ENCODE measurements at regions not wholly inside any gene's neighbourhood (a gene's known extent, or its start where the extent isn't known, plus 50 kb on each side); places are given as distances from the start of the nearest gene placed in this dataset.

- Histone ChIP-seq H3K9me3 (ENCODE audit: insufficient read depth in 2 of 2, low read depth in 1 of 2, low read length in 1 of 2) (no peaks in the 10 kb centered on the region), H3K27ac (ENCODE audit: low read depth, low read length) (no peak overlapping the region), H4K20me1 (replicated peaks in 1 of 2; ENCODE audit: control insufficient read depth in 1 of 2, insufficient read depth in 2 of 2, low read length in 2 of 2) (no peaks in the 10 kb centered on the region), H2BK5ac (ENCODE audit: low read depth, low read length) (no peak overlapping the region), H3K23me2 (ENCODE audit: low read depth, low read length) (no peaks in the 10 kb centered on the region), H2BK20ac (ENCODE audit: low read length) (no peak overlapping the region), H3K4me3 (ENCODE audit: extremely low read depth in 1 of 4, insufficient read depth in 2 of 4, low read depth in 3 of 4, low read length in 4 of 4) (no peak overlapping the region), H3K14ac (ENCODE audit: insufficient read length) (no peak overlapping the region), H4K8ac (ENCODE audit: extremely low read depth, insufficient read depth, low read length) (no peak overlapping the region), H3K79me2 (ENCODE audit: control insufficient read depth in 1 of 2, insufficient read depth in 2 of 2, low read length in 2 of 2) (no peaks in the 10 kb centered on the region), H3K36me3 (ENCODE audit: control insufficient read depth in 2 of 4, insufficient read depth in 4 of 4, low read length in 3 of 4) (no peaks in the 10 kb centered on the region), H2BK120ac (replicated peaks; ENCODE audit: low read depth, low read length) (no peak overlapping the region), H2BK12ac (ENCODE audit: low read depth, low read length) (no peak overlapping the region), H3K79me1 (ENCODE audit: low read depth, low read length) (no peaks in the 10 kb centered on the region), H4K91ac (replicated peaks; ENCODE audit: insufficient read length, low read length) (no peak overlapping the region), H3K27me3 (replicated peaks in 1 of 4; ENCODE audit: control insufficient read depth in 3 of 4, extremely low read depth in 1 of 4, insufficient read depth in 3 of 4, low read length in 3 of 4) (no peaks in the 10 kb centered on the region), H3K9ac (replicated peaks in 1 of 4; ENCODE audit: extremely low read depth in 1 of 4, low read depth in 3 of 4, low read length in 3 of 4) (no peak overlapping the region), H2AFZ (ENCODE audit: low read length) (no peak overlapping the region), H3K4ac (replicated peaks; ENCODE audit: insufficient read length, low read depth, low read length) (no peak overlapping the region), H3K56ac (replicated peaks; ENCODE audit: insufficient read length, low read depth, low read length) (no peak overlapping the region), H2BK15ac (ENCODE audit: low read length) (no peak overlapping the region), H3K18ac (ENCODE audit: extremely low read depth, low read length) (no peak overlapping the region), H4K5ac (ENCODE audit: insufficient read length, low read depth, low read length) (no peak overlapping the region), H2AK5ac (ENCODE audit: low read depth, low read length) (no peak overlapping the region), H3K4me1 (replicated peaks in 1 of 4; ENCODE audit: control insufficient read depth in 3 of 4, insufficient read depth in 4 of 4, low read length in 3 of 4) (no peaks in the 10 kb centered on the region), H3K23ac (ENCODE audit: insufficient read length) (no peak overlapping the region), H3K4me2 (ENCODE audit: insufficient read depth in 1 of 2, low read depth in 2 of 2, low read length in 2 of 2) (no peak overlapping the region)
- 70% methylated on average over 4 of the region's 4 CpGs; no CpG with 5 or more reads in 1 of the 2 experiments for WGBS, 2 experiments (ENCODE audit: extremely low coverage in 1 of 2, insufficient coverage in 1 of 2, insufficient read length in 1 of 2, insufficient replicate concordance in 2 of 2, low coverage in 1 of 2, low lambda C conversion rate in 2 of 2, missing lambda C conversion rate in 1 of 2)
- DNase-seq (ENCODE audit: low read depth in 1 of 2, low spot score in 2 of 2) (no peak), FAIRE-seq (no peak)
- ChIA-PET CTCF (ENCODE audit: partially characterized antibody) (no interaction called here), POLR2A (ENCODE audit: partially characterized antibody) (no interaction called here)
- TF ChIP-seq CBX5 (IDR thresholded peaks at IDR 0.05; ENCODE audit: low read depth, low read length), result no peak
- no peak for TF ChIP-seq ASH2L (IDR thresholded peaks at IDR 0.05; ENCODE audit: low read length)
- no peak for TF ChIP-seq E2F6 (IDR thresholded peaks at IDR 0.05)
- TF ChIP-seq USF2 (IDR thresholded peaks at IDR 0.05; ENCODE audit: low read length), result no peak
- TF ChIP-seq ZNF274 (IDR thresholded peaks at IDR 0.05; ENCODE audit: borderline replicate concordance, extremely low read depth, low read length), result no peak
- no peak for TF ChIP-seq CEBPB (IDR thresholded peaks at IDR 0.05; ENCODE audit: low read depth, low read length)
- no peak for TF ChIP-seq EGR1 (IDR thresholded peaks at IDR 0.05; ENCODE audit: borderline replicate concordance, low read depth, low read length)
- TF ChIP-seq POU5F1 (IDR thresholded peaks at IDR 0.05; ENCODE audit: low read depth, low read length), result no peak
- no peak for TF ChIP-seq YY1 (IDR thresholded peaks at IDR 0.05; ENCODE audit: low read depth, low read length)
- TF ChIP-seq GABPA (IDR thresholded peaks at IDR 0.05; ENCODE audit: borderline replicate concordance, insufficient read depth, low read length), result no peak
- no peak for TF ChIP-seq RFX5 (IDR thresholded peaks at IDR 0.05; ENCODE audit: borderline replicate concordance, low read depth, low read length)
- TF ChIP-seq SIRT6 (IDR thresholded peaks at IDR 0.05; ENCODE audit: low read length), result no peak
- TF ChIP-seq CHD1 (IDR thresholded peaks at IDR 0.05; ENCODE audit: low read depth, low read length), result no peak
- TF ChIP-seq KDM5A (IDR thresholded peaks at IDR 0.05; ENCODE audit: low read length), result no peak
- no peak for TF ChIP-seq MAFK (IDR thresholded peaks at IDR 0.05; ENCODE audit: low read depth, low read length)
- TF ChIP-seq CREB1 (IDR thresholded peaks at IDR 0.05), result no peak
Measured at GRCh38 chr20:6469695-6470094, 297.8 kb upstream of the BMP2 start.
